Skeletal muscle satellite cell (primary cell): ENCODE measurements at regions not wholly inside any gene's neighbourhood (a gene's known extent, or its start where the extent isn't known, plus 50 kb on each side); places are given as distances from the start of the nearest gene placed in this dataset.
"Not testable (repeated sequence)": the region's sequence is repeated elsewhere in the genome, so short reads cannot be mapped to it uniquely, and the experiment has no call there.

Source experiments
- H3K27me3 ChIP-seq: 2 replicates; pipeline ENCODE4 v1.7.0; 2013; ENCODE audit warnings: low read length; ENCODE audit not compliant: control insufficient read depth, insufficient read depth
- H3K36me3 ChIP-seq: 2 replicates; pipeline ENCODE4 v1.7.0; 2013; ENCODE audit warnings: mild to moderate bottlenecking, control low read depth, low read length; ENCODE audit not compliant: insufficient read depth
- H3K4me1 ChIP-seq: 2 replicates; pipeline ENCODE4 v1.7.0; 2013; ENCODE audit warnings: low read length; ENCODE audit not compliant: control insufficient read depth, insufficient read depth
- H3K4me2 ChIP-seq: 2 replicates; pipeline ENCODE4 v1.7.0; 2013; ENCODE audit warnings: mild to moderate bottlenecking, low read length
- H3K4me3 ChIP-seq: 2 replicates; pipeline ENCODE4 v1.7.0; 2013; ENCODE audit warnings: low read length
- H3K9ac ChIP-seq: 2 replicates; pipeline ENCODE4 v1.7.0; 2013; ENCODE audit warnings: mild to moderate bottlenecking, low read depth, low read length, moderate library complexity
- H3K9me3 ChIP-seq: replicated peaks from 2 replicates; pipeline ENCODE4 v1.7.0; 2013; ENCODE audit warnings: mild to moderate bottlenecking, control low read depth, low read length

- H3K4me3 ChIP-seq, H3K36me3 ChIP-seq, H3K27me3 ChIP-seq, H3K9ac ChIP-seq, H3K4me1 ChIP-seq, H3K9me3 ChIP-seq, H3K4me2 ChIP-seq: not testable (repeated sequence)
Measured at GRCh38 chr10:93127642-93128215, 54.0 kb downstream of the CYP26A1 start.

- Histone ChIP-seq H3K9me3 (peaks cover under 1% of the 10 kb centered on the region), H3K36me3 (no peaks in the 10 kb centered on the region), H3K4me2 (no peak overlapping the region), H3K4me3 (no peak overlapping the region), H3K4me1 (no peaks in the 10 kb centered on the region), H3K9ac (no peak overlapping the region), H3K27me3 (peaks cover 16% of the 10 kb centered on the region)
Measured at GRCh38 chr10:93131986-93132385, 58.3 kb downstream of the CYP26A1 start.

GRCh38 chr10:93138113-93138870 lies 64.6 kb downstream of the CYP26A1 start:
- no peaks in the 10 kb centered on the region for H3K9me3 ChIP-seq
- peaks cover 12% of the 10 kb centered on the region for H3K27me3 ChIP-seq
- H3K36me3 ChIP-seq, result no peaks in the 10 kb centered on the region

GRCh38 chr10:93139059-93139655 lies 65.5 kb downstream of the CYP26A1 start:
- Histone ChIP-seq H3K9ac (no peak overlapping the region), H3K4me1 (no peaks in the 10 kb centered on the region), H3K4me2 (no peak overlapping the region), H3K9me3 (no peaks in the 10 kb centered on the region), H3K36me3 (no peaks in the 10 kb centered on the region), H3K4me3 (no peak overlapping the region), H3K27me3 (peaks cover 19% of the 10 kb centered on the region)

More at GRCh38 chr10:93138113-93138870, 64.6 kb downstream of the CYP26A1 start:
- no peak overlapping the region for H3K4me2 ChIP-seq
- no peaks in the 10 kb centered on the region for H3K4me1 ChIP-seq
- no peak overlapping the region for H3K9ac ChIP-seq
- no peak overlapping the region for H3K4me3 ChIP-seq

GRCh38 chr10:93142534-93142933 lies 68.8 kb downstream of the CYP26A1 start:
- Histone ChIP-seq H3K4me3 (no peak overlapping the region), H3K27me3 (peaks cover 34% of the 10 kb centered on the region), H3K9me3 (no peaks in the 10 kb centered on the region), H3K4me1 (no peaks in the 10 kb centered on the region), H3K4me2 (no peak overlapping the region), H3K36me3 (no peaks in the 10 kb centered on the region), H3K9ac (no peak overlapping the region)

- no peak overlapping the region for H3K4me2 ChIP-seq
- H3K4me1 ChIP-seq, result no peaks in the 10 kb centered on the region
- peaks cover 41% of the 10 kb centered on the region for H3K27me3 ChIP-seq
- H3K36me3 ChIP-seq, result no peaks in the 10 kb centered on the region
- no peaks in the 10 kb centered on the region for H3K9me3 ChIP-seq
- H3K4me3 ChIP-seq, result no peak overlapping the region
- no peak overlapping the region for H3K9ac ChIP-seq
Measured at GRCh38 chr10:93143281-93143680, 69.6 kb downstream of the CYP26A1 start.

- peaks cover 49% of the 10 kb centered on the region for H3K27me3 ChIP-seq
- peaks cover 13% of the 10 kb centered on the region for H3K4me1 ChIP-seq
- no peaks in the 10 kb centered on the region for H3K9me3 ChIP-seq
- no peak overlapping the region for H3K4me3 ChIP-seq
- H3K9ac ChIP-seq, result no peak overlapping the region
- no peaks in the 10 kb centered on the region for H3K36me3 ChIP-seq
- no peak overlapping the region for H3K4me2 ChIP-seq
Measured at GRCh38 chr10:93146336-93146735, 72.6 kb downstream of the CYP26A1 start.

GRCh38 chr10:93147281-93147680 lies 73.6 kb downstream of the CYP26A1 start:
- Histone ChIP-seq H3K4me3 (no peak overlapping the region), H3K27me3 (peaks cover 49% of the 10 kb centered on the region), H3K4me2 (no peak overlapping the region), H3K36me3 (no peaks in the 10 kb centered on the region), H3K9ac (no peak overlapping the region), H3K4me1 (peaks cover 23% of the 10 kb centered on the region), H3K9me3 (no peaks in the 10 kb centered on the region)

GRCh38 chr10:93148476-93148875 lies 74.8 kb downstream of the CYP26A1 start:
- H3K4me1 ChIP-seq, result peaks cover 25% of the 10 kb centered on the region
- no peak overlapping the region for H3K4me3 ChIP-seq
- H3K4me2 ChIP-seq, result no peak overlapping the region
- H3K9me3 ChIP-seq, result no peaks in the 10 kb centered on the region
- no peak overlapping the region for H3K9ac ChIP-seq
- H3K27me3 ChIP-seq, result peaks cover 43% of the 10 kb centered on the region
- no peaks in the 10 kb centered on the region for H3K36me3 ChIP-seq

GRCh38 chr10:93149761-93150160 lies 76.1 kb downstream of the CYP26A1 start:
- no peak overlapping the region for H3K4me2 ChIP-seq
- no peak overlapping the region for H3K9ac ChIP-seq
- no peaks in the 10 kb centered on the region for H3K9me3 ChIP-seq
- peaks cover 25% of the 10 kb centered on the region for H3K4me1 ChIP-seq
- H3K4me3 ChIP-seq, result no peak overlapping the region
- peaks cover 34% of the 10 kb centered on the region for H3K27me3 ChIP-seq
- H3K36me3 ChIP-seq, result no peaks in the 10 kb centered on the region

GRCh38 chr10:93150289-93150688 lies 76.6 kb downstream of the CYP26A1 start:
- Histone ChIP-seq H3K27me3 (peaks cover 34% of the 10 kb centered on the region), H3K4me1 (peaks cover 25% of the 10 kb centered on the region), H3K36me3 (no peaks in the 10 kb centered on the region), H3K9me3 (no peaks in the 10 kb centered on the region), H3K4me3 (no peak overlapping the region), H3K4me2 (no peak overlapping the region), H3K9ac (no peak overlapping the region)
